Ovary (tissue), 3 donors: ENCODE measurements at regions not wholly inside any gene's neighbourhood (a gene's known extent, or its start where the extent isn't known, plus 50 kb on each side); places are given as distances from the start of the nearest gene placed in this dataset.

Experiments
- EP300 ChIP-seq: sonication (generic); formaldehyde crosslinking; IDR thresholded peaks from one replicate; pipeline ENCODE4 v1.6.1; 2017; ENCODE audit warnings: antibody characterized with exemption
- POLR2A ChIP-seq: fragments of 450-650 bp; IDR thresholded peaks from one replicate; pipeline ENCODE4 v1.6.1; 2017; ENCODE audit warnings: antibody characterized with exemption, mild to moderate bottlenecking, moderate library complexity
- TF ChIP-seq, protein P1 (sequence below), 3 donors: fragments of 450-650 bp in 2 of 3; fragments of 200-600 bp in 1 of 3; IDR thresholded peaks; one replicate each; pipeline versions ENCODE4 v1.5.1 to v1.8.0; 2016 to 2022; ENCODE audit warnings: antibody characterized with exemption in 3 of 3, mild to moderate bottlenecking in 1 of 3
- donor health status: DM: no; HTN: no; CAD: no.

DNA sequence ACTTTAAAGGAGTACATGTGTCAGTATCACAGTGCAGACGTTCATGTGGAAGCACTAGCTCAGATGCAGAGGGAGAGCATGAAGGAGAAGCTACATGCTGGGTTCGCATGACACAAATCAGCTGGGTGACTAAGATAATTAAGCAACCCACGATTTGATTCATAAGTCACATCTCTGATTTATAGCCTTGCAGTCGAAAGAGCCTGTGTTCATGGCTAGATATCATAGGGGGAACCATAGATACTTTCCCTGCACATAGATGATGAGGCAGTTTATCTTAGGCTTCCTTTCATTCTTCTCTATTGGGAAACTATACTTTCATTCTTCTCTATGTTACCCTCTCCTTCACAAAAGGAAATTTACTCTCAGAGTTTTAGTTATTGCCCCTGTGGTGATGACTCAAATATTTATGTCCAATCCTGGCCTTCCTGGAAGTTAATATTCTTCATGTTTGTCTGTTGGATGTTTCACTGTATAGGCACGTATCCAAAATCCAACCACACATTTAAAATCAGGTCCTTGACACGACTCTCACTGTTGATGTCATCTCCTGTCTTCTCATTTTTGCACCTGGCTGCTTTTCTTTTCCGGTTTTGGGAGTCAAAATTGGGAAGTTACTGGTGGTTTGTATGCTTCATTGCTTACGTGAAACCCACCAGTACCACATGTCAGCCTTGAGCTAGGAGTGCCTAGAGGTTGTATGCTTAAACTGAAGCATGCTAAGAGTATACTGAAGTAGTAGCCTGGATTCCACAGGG, 56.3 kb upstream of the SLC5A12 start:
- TF ChIP-seq, protein P1, sequence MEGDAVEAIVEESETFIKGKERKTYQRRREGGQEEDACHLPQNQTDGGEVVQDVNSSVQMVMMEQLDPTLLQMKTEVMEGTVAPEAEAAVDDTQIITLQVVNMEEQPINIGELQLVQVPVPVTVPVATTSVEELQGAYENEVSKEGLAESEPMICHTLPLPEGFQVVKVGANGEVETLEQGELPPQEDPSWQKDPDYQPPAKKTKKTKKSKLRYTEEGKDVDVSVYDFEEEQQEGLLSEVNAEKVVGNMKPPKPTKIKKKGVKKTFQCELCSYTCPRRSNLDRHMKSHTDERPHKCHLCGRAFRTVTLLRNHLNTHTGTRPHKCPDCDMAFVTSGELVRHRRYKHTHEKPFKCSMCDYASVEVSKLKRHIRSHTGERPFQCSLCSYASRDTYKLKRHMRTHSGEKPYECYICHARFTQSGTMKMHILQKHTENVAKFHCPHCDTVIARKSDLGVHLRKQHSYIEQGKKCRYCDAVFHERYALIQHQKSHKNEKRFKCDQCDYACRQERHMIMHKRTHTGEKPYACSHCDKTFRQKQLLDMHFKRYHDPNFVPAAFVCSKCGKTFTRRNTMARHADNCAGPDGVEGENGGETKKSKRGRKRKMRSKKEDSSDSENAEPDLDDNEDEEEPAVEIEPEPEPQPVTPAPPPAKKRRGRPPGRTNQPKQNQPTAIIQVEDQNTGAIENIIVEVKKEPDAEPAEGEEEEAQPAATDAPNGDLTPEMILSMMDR (IDR thresholded peaks at IDR 0.05) = no peak
- TF ChIP-seq POLR2A = no peak
- no peak for TF ChIP-seq EP300
